Adrenal gland (tissue), 9 donors: ENCODE measurements at regions not wholly inside any gene's neighbourhood (a gene's known extent, or its start where the extent isn't known, plus 50 kb on each side); places are given as distances from the start of the nearest gene placed in this dataset.
"Not testable (repeated sequence)": the region's sequence is repeated elsewhere in the genome, so short reads cannot be mapped to it uniquely, and the experiment has no call there.

Source experiments
- DNase-seq, 7 donors: peaks; one replicate each; pipeline ENCODE4 v3.0.0-alpha.2; 2019 to 2020
- H3K27ac ChIP-seq, 5 donors: fragments of 200-600 bp; sonication (generic) in 4 of 5; 1 replicate in 3 of 5; 2 replicates in 2 of 5; pipeline versions ENCODE4 v1.5.1 to v1.8.0; 2016 to 2020; ENCODE audit warnings: mild to moderate bottlenecking in 1 of 5
- H3K27me3 ChIP-seq: fragments of 200-600 bp; 2 replicates; pipeline ENCODE4 v1.8.0; 2021
- H3K36me3 ChIP-seq, 2 donors: fragments of 200-600 bp; replicated peaks in 1 of 2; 1 replicate in 1 of 2; 2 replicates in 1 of 2; pipeline versions ENCODE4 v1.5.1 to v1.8.0; 2018 to 2022
- H3K4me1 ChIP-seq, 2 donors: fragments of 200-600 bp; replicated peaks in 1 of 2; 1 replicate in 1 of 2; 2 replicates in 1 of 2; pipeline versions ENCODE4 v1.5.1 to v1.8.0; 2018 to 2021
- H3K4me3 ChIP-seq, 4 donors: fragments of 200-600 bp; sonication (generic) in 3 of 4; one replicate each; pipeline ENCODE4 v1.5.1; 2016 to 2018
- H3K9me3 ChIP-seq, 3 donors: fragments of 200-600 bp; sonication (generic) in 1 of 3; replicated peaks in 1 of 3; 1 replicate in 2 of 3; 2 replicates in 1 of 3; pipeline versions ENCODE4 v1.5.1 to v1.8.0; 2016 to 2021
- CTCF ChIP-seq, 6 experiments: fragments of 450-650 bp in 4 of 6; fragments of 200-600 bp in 2 of 6; sonication (generic) in 1 of 6; IDR thresholded peaks; 1 replicate in 5 of 6; 2 replicates in 1 of 6; pipeline versions ENCODE4 v1.5.1 to v1.8.0; 2016 to 2021; ENCODE audit warnings: antibody characterized with exemption in 6 of 6, mild to moderate bottlenecking in 2 of 6, moderate library complexity in 1 of 6
- POLR2A ChIP-seq, 2 donors: fragments of 450-650 bp; IDR thresholded peaks; one replicate each; pipeline ENCODE4 v1.6.1; 2017; ENCODE audit warnings: antibody characterized with exemption in 2 of 2, mild to moderate bottlenecking in 2 of 2, moderate library complexity in 1 of 2
- WGBS, 4 donors: extraction: QIAGEN DNeasy Blood & Tissue Kit in 2 of 4; methylation state at CpG; one replicate each; pipeline versions ENCODE4 v1.1.5 to v1.1.7; 2013 to 2017; 5-methylcytosine and 5-hydroxymethylcytosine counted together
- intact Hi-C, 2 donors: fragments of 100-400 bp; cut with DNase I; formaldehyde crosslinking; loops; one replicate each; pipeline versions ENCODE4 v1.14.1 to v1.15.0; 2022 to 2023
- donor health status: healthy with polysubstance abuse.
- donor health status: Bipolar disorder and iron deficiency.
- donor health status: DM: yes; HTN: yes; CAD: no.
- donor health status: DM: no; HTN: no; CAD: no.
- donor health status: DM: no; HTN: no; CAD: no.

- TF ChIP-seq POLR2A (IDR thresholded peaks at IDR 0.05) = no peak
- TF ChIP-seq CTCF (IDR thresholded peaks at IDR 0.05) = no peak
- no peak overlapping the region for H3K27ac ChIP-seq
- no peaks in the 10 kb centered on the region for H3K9me3 ChIP-seq
- H3K36me3 ChIP-seq = no peaks in the 10 kb centered on the region
- no peaks in the 10 kb centered on the region for H3K27me3 ChIP-seq
- 74 to 86% (median 76%) methylated on average over 2 of the region's 2 CpGs for WGBS, 4 donors
- DNase-seq = no peak
- H3K4me1 ChIP-seq = peaks cover 0 to under 1% of the 10 kb centered on the region in 2 donors
- H3K4me3 ChIP-seq = no peak overlapping the region
- intact Hi-C loops = no loop called here
Measured at GRCh38 chr15:49723981-49724380, 103.1 kb downstream of the DTWD1 start.

GRCh38 chr15:49731187-49732099, 110.6 kb downstream of the DTWD1 start:
- no peak overlapping the region for H3K4me3 ChIP-seq

GRCh38 chr15:49732109-49732508, 111.3 kb downstream of the DTWD1 start:
- H3K36me3 ChIP-seq, DNase-seq, intact Hi-C loops, H3K9me3 ChIP-seq, H3K4me1 ChIP-seq, H3K4me3 ChIP-seq, H3K27ac ChIP-seq, H3K27me3 ChIP-seq: not testable (repeated sequence)
- WGBS, 4 donors = 76 to 83% (median 79%) methylated on average over 10 of the region's 10 CpGs

More at GRCh38 chr15:49731187-49732099, 110.6 kb downstream of the DTWD1 start:
- TF ChIP-seq POLR2A (IDR thresholded peaks at IDR 0.05) (no peak), CTCF (IDR thresholded peaks at IDR 0.05) (no peak)
- no peak for DNase-seq
- 85 to 97% (median 87%) methylated on average over 3 to 5 of the region's 5 CpGs for WGBS, 4 donors
- Histone ChIP-seq H3K9me3 (no peaks in the 10 kb centered on the region), H3K27me3 (no peaks in the 10 kb centered on the region), H3K27ac (no peak overlapping the region), H3K4me1 (no peaks in the 10 kb centered on the region), H3K36me3 (no peaks in the 10 kb centered on the region)
- intact Hi-C loops = no loop called here

GRCh38 chr15:49734089-49734488, 113.2 kb downstream of the DTWD1 start:
- WGBS, 4 donors = 85 to 97% (median 90%) methylated on average over 1 of the region's 1 CpG

GRCh38 chr15:49734831-49735508, 114.1 kb downstream of the DTWD1 start:
- H3K27me3 ChIP-seq = no peaks in the 10 kb centered on the region
- no peaks in the 10 kb centered on the region for H3K9me3 ChIP-seq
- no peaks in the 10 kb centered on the region for H3K4me1 ChIP-seq
- no peak overlapping the region for H3K4me3 ChIP-seq
- WGBS, 4 donors = 79 to 85% (median 81%) methylated on average over 4 of the region's 4 CpGs
- TF ChIP-seq CTCF (IDR thresholded peaks at IDR 0.05) (no peak), POLR2A (IDR thresholded peaks at IDR 0.05) (no peak)
- intact Hi-C loops = no loop called here
- no peak for DNase-seq
- no peaks in the 10 kb centered on the region for H3K36me3 ChIP-seq
- no peak overlapping the region for H3K27ac ChIP-seq

More at GRCh38 chr15:49734089-49734488, 113.2 kb downstream of the DTWD1 start:
- H3K27ac ChIP-seq, H3K27me3 ChIP-seq, DNase-seq, H3K4me1 ChIP-seq, H3K36me3 ChIP-seq, H3K4me3 ChIP-seq, H3K9me3 ChIP-seq, intact Hi-C loops: not testable (repeated sequence)
